Nephron (organoid): ENCODE measurements at regions not wholly inside any gene's neighbourhood (a gene's known extent, or its start where the extent isn't known, plus 50 kb on each side); places are given as distances from the start of the nearest gene placed in this dataset.

ENCODE experiments used
- H3K27ac Mint-ChIP-seq, 3 experiments: 2 replicates each; pipeline ENCODE4 v1.8.0; 2020; ENCODE audit warnings: mixed read lengths in 3 of 3, mild to moderate bottlenecking in 2 of 3, moderate library complexity in 1 of 3
- H3K27me3 Mint-ChIP-seq: 2 replicates; pipeline ENCODE4 v1.8.0; 2021; ENCODE audit warnings: low read depth, mild to moderate bottlenecking, moderate library complexity, mixed read lengths
- H3K36me3 Mint-ChIP-seq: 2 replicates; pipeline ENCODE4 v1.8.0; 2020; ENCODE audit warnings: low read depth, mixed read lengths
- H3K4me1 Mint-ChIP-seq: 2 replicates; pipeline ENCODE4 v1.8.0; 2020; ENCODE audit warnings: mixed read lengths
- H3K4me3 Mint-ChIP-seq, 3 experiments: 2 replicates each; pipeline ENCODE4 v1.8.0; 2020; ENCODE audit warnings: mild to moderate bottlenecking in 3 of 3, mixed read lengths in 3 of 3, moderate library complexity in 2 of 3
- H3K9me3 Mint-ChIP-seq: 2 replicates; pipeline ENCODE4 v1.8.0; 2020; ENCODE audit warnings: mixed read lengths
- CTCF ChIP-seq, 3 experiments: fragments of 200-600 bp; sonication (generic); IDR thresholded peaks; one replicate each; pipeline ENCODE4 v1.5.0; 2021; ENCODE audit warnings: antibody characterized with exemption in 3 of 3; ENCODE audit not compliant: unreplicated experiment in 3 of 3

DNA sequence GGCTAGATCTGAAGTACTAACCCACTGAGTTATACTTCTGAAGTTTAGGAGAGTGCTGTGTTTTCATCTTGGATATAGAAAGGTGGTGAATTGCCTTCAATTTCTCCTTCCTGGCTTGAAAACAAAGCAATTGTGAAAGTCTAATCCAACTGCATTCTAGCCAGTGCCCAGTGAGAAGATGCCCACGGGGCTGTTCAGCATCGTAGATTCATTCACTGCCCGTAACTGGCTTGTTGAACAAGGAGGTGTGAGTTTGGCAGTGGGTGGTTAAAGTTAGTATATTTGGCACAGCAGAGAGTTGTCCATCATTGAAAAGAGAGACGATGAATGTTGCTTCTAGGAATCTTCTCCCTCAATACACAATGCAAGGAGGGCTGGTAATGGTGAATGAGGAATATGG is 82.3 kb upstream of the RND3 start:
- Mint-ChIP-seq H3K36me3 (no peaks in the 10 kb centered on the region), H3K27me3 (no peaks in the 10 kb centered on the region), H3K4me3 (no peak overlapping the region), H3K27ac (no peak overlapping the region), H3K9me3 (peaks cover 3% of the 10 kb centered on the region), H3K4me1 (peaks cover 5% of the 10 kb centered on the region)
- TF ChIP-seq CTCF (IDR thresholded peaks at IDR 0.05; ENCODE audit: unreplicated experiment in 3 of 3): no peak

GRCh38 chr2:150567771-150568301 is 80.4 kb upstream of the RND3 start:
- Mint-ChIP-seq H3K36me3 (no peaks in the 10 kb centered on the region), H3K4me1 (peaks cover 5% of the 10 kb centered on the region), H3K4me3 (no peak overlapping the region), H3K27ac (no peak overlapping the region), H3K27me3 (no peaks in the 10 kb centered on the region), H3K9me3 (peaks cover 3% of the 10 kb centered on the region)
- no peak for TF ChIP-seq CTCF (IDR thresholded peaks at IDR 0.05; ENCODE audit: unreplicated experiment in 3 of 3)

GRCh38 chr2:150566289-150566688 is 78.8 kb upstream of the RND3 start:
- H3K4me1 Mint-ChIP-seq: peaks cover 5% of the 10 kb centered on the region
- no peak for TF ChIP-seq CTCF (IDR thresholded peaks at IDR 0.05; ENCODE audit: unreplicated experiment in 3 of 3)
- no peaks in the 10 kb centered on the region for H3K36me3 Mint-ChIP-seq
- no peak overlapping the region for H3K27ac Mint-ChIP-seq
- no peaks in the 10 kb centered on the region for H3K27me3 Mint-ChIP-seq
- H3K9me3 Mint-ChIP-seq: no peaks in the 10 kb centered on the region
- no peak overlapping the region for H3K4me3 Mint-ChIP-seq

- Mint-ChIP-seq H3K4me1 (peaks cover 9% of the 10 kb centered on the region), H3K27ac (no peak overlapping the region), H3K4me3 (no peak overlapping the region), H3K27me3 (no peaks in the 10 kb centered on the region), H3K9me3 (no peaks in the 10 kb centered on the region), H3K36me3 (no peaks in the 10 kb centered on the region)
- no peak for TF ChIP-seq CTCF (IDR thresholded peaks at IDR 0.05; ENCODE audit: unreplicated experiment in 3 of 3)
Measured at GRCh38 chr2:150561076-150561475, 73.6 kb upstream of the RND3 start.

DNA sequence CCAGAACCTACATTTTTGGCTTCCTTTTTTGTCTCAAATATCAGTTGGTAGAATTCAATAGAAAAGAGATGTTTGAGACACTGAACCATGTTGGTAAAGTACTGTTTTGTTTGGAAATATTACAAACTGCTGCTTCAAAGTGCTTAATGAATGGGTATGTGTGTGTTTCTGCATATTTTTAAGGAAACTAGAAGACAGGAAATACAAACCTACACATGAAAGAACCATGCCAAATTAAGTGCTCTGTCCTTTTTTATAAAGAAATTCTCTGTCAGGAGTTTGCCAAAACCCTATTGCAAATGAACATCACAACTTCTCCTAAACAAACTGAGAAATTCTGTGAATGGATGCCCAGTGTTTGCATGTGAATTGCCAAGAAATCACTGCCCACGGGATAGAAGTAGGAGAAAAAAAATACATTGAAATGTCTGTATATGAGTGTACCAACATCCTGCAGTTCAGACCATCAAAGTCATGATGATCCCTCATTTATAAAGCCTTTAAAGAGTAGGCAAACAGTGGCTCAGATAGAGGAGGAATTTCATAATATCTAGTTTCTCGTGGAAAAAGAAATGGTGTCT is 69.6 kb upstream of the RND3 start:
- H3K27ac Mint-ChIP-seq: peak overlapping the region in 1 of 3 experiments; percentile 67
- no peaks in the 10 kb centered on the region for H3K27me3 Mint-ChIP-seq
- no peak overlapping the region for H3K4me3 Mint-ChIP-seq
- peaks cover 16% of the 10 kb centered on the region for H3K4me1 Mint-ChIP-seq
- no peak for TF ChIP-seq CTCF (IDR thresholded peaks at IDR 0.05; ENCODE audit: unreplicated experiment in 3 of 3)
- H3K9me3 Mint-ChIP-seq: no peaks in the 10 kb centered on the region
- no peaks in the 10 kb centered on the region for H3K36me3 Mint-ChIP-seq
